HG03139 (cell line): ENCODE measurements at regions not wholly inside any gene's neighbourhood (a gene's known extent, or its start where the extent isn't known, plus 50 kb on each side); places are given as distances from the start of the nearest gene placed in this dataset.

Experiments used
- ATAC-seq: cut with Tn5 transposase; IDR thresholded peaks from one replicate; pipeline ENCODE4 v1.9.1; 2021; ENCODE audit not compliant: unreplicated experiment

DNA sequence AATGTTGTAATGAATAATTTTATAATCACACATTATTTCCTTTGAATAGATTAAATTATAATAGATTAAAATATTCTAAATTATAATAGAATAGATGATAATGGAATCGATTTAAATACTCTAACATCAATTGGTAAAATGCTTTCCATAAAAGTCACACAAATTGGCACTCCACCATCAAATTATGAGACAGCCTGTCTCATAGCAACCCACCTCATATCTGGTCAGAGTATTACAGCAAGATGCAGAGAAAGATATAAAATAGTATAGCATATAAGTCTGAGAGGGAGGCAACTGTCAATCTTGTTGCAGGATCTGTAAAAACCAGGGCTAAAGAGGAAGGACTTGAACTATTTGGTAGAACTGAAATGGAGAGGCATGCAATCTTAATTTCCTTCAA, 98.4 kb upstream of the NCKAP5 start:
- no peak for ATAC-seq

DNA sequence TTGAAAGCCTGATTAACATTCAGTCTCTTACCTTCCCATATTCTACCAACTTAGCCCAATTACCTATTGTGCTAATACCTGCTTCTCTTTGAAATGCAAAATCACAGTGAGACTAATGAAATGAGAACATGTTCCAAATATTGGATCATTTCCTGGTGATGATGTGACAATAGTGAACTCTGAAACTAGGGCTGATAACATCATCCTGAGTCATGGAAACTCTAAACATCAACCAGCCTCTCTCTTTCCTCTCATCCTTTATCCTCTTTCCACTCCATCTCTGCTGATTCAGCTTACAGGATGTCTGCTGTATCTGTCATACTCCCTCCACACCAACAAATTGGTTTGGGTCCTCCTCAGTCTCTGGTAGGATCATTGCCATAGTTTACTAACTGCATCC, 98.8 kb upstream of the NCKAP5 start:
- ATAC-seq, result no peak

DNA sequence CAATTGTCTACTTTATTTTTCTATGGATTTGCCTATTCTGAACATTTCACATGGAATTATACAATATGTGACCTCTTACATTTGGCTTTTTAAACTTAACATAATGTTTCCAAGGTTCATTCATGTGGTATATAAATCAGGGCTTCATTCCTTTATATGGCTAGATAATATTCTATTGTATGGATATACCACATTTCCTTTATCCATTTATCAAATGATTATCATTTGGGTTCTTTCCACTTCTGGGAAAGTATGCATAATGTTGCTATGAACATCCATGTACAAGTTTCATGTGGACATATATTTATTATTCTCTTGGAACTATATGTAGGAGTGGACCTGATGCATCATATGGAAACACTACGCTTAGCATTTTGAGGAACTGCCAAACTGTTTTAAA, 99.7 kb upstream of the NCKAP5 start:
- no peak for ATAC-seq

DNA sequence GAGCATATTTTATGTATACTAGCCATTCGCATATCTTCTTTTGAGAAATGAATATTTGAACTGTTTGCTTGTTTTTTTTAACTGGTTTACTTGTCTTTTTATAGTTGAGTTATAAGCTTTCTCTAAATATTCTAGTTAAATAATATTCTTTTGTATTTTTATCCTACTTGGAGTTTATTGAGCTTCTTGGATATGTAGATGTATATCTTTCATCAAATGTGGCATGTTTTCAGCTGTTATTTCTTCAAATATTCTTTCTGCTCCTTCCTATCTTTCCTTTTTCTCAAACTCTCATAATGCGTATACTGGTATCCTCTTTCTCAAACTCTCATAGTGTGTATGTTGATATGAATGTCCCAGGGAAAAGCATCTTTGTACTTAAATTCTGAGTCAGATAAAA, 100.3 kb upstream of the NCKAP5 start:
- ATAC-seq, result no peak

DNA sequence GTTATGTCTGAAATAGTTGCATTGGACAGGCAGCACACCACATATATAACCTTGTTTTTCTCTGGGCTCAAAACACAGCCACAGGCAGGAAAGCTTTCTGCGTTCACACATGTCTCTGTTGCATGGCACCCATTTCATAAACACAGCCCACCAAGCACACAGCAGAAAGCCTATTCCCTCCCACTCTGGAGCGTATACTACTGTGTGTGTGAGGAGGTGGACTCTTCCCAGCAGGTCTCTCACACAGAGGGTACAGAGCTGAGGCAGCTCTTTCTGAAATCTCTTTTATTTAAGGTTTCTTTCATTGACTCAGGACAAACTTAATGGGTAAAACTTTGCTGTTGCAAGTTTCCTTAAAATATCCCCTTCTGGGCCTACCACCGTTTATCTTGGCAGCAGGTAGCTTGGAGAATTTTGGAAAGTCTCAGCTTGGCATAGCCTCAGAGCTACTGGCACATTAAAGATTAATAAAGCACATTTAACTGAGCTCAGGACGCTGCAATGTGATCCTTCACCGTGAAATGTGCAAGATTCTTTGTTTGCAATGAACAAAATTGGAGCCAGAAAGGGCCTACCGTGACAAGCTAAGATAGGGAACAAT, 105.1 kb upstream of the NCKAP5 start:
- ATAC-seq, result no peak

DNA sequence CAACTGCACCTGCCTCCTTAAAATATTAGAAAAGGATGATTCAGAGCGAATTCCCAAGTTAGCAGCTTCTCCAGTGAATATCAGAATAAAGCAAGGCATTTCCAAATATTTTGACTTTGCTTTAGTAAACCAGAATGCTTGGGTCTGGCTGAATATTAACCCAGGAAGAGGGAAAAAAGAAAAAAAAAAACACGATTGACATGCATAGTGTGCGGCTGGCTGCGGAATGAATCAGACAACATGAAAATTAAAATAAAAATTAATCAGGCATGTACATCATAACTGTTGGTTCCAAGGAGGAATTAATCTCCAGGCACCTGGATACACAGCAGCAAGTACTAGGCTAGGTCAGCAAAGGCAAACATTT, 105.8 kb upstream of the NCKAP5 start:
- ATAC-seq, result no peak

DNA sequence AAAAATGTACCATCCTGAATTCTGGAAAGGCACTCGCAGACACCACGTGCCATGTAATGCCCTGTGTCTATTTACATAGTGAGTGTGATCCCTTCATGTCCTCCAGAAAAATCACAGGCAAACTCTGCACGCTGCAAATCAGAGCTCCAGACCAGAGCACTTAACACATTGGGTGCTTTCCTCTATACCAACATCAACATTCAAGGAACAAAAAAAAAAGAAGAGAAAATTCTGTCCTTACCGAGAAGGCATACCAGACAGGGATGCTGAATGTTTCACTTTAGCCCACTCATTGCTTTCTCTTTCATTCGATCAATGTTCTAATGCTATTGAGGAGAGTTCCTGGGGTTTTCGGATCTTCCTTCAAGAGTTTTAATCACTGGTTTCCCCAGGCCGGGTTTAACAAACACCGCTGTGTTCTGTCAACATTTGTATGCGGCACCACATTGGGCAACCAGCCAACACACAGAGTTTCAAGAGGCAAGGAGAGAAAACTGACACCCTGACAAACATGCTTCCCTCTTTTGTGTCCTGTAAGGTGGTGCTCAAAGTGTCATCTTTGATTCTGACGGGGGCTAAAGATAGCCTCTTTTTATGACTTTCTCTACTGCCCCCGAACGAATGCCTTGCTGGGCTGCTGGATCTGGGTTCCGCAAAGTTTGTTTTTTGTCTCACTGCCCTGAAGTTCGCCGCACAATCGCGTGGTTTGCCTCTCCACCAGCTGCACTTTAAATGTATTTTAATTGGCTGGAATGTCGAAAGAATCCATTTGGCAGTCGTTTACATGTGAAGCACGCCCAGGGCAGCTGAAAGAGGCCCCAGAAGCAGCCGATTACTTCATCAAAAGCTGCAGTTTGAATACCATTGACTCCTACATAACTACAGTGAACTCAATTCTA, 106.4 kb upstream of the NCKAP5 start:
- ATAC-seq, result no peak

DNA sequence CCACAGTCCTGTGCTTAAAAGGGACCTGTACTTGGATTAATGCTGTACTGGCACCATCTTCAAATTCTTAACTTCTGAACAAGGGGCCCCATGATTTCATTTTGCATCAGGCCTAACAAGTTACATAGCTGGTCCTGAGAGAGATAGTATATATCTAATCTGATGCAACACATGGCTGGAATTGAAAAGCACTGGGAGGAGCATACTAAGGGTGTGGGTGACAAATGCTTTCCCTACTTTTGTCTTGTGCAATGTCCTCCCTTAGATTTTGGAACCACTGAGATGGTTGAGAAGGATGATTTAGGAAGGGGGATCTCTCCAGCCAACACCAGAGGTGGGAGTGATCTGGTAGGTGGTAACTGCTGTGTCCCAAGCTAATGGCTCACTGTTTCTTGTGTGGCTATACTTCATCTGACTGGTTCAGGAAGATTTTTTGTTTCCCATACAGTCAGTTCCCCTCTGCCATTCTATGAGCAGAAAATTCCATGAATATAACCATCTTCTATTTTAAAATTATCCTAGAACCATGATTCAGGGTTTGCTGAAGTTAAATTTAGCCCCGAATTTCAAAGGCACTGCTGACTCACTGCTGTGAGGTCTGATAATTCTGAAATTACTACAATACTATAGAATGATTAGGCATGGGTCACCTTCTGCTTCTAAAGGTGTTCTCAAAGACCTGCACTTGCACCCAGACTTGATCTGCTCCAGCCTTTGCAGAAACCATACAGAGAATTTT, 108.3 kb upstream of the NCKAP5 start:
- no peak for ATAC-seq

DNA sequence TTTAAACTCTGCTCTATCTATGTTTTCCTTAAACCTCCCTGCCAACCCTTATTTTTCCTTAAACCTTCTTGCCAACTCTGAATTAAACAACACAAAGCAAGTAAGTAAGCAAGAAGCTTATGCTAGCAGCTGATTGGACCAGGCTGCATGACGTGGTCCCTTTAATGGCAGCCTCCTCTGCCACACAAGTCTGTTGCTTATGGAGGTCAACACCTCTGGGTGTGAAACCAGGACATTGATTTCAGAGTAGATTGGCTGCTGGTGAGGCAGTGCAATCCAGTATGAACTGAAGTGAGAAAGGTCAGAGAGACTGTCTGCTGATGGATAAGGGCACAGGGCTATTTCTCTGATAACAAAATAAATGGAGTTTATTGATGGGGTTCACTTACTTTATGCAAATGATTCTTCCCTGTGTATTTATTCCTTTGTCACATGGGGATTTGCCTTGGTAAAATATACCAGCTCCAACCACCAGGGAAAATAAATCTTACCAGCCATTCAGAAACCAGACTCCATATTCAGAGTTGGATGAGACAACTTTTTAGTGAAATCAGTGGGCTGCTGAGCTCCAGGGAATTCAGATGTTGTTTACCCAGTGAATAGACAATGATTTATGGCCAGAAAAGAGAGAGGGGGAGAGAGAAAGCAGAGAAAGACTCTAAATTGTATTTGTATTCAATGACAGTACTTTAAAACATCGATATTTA, 112.2 kb upstream of the NCKAP5 start:
- no peak for ATAC-seq

DNA sequence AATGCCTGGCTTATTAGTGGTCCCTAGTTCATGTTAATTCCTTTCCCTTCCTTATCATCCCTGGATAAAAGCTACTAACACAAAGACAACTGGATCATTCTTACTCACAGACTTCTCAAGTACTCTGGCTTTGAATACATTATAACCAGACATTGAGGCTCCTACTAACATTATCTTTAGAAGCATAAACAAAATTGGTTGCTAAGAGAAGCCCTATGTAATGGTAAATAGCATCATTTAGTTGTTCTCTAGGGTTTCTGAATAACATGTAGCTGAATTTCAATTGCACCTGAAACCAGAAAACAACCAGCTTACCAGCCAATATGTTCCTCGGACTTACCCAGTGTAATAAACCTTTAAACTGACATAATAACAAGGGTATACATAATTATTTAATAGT, 114.1 kb upstream of the NCKAP5 start:
- no peak for ATAC-seq

DNA sequence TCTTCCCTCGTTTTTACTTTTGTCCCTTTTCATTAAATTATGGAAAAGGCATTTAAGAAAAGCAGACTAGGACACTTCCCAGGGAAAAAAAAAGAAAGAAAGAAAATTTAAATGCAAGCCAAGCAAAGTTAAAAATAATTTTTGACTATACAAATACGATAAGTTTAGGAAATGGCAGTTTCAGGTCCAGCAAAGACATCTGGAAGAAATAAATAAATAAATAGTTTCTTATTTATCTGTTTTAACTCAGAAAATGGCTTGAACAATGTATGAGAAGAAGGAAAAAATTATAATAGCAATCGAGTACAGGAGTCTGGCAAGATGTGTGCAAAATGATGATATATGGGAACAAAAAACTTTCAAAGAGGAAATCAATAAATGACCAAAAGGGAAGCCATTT, 114.6 kb upstream of the NCKAP5 start:
- no peak for ATAC-seq

DNA sequence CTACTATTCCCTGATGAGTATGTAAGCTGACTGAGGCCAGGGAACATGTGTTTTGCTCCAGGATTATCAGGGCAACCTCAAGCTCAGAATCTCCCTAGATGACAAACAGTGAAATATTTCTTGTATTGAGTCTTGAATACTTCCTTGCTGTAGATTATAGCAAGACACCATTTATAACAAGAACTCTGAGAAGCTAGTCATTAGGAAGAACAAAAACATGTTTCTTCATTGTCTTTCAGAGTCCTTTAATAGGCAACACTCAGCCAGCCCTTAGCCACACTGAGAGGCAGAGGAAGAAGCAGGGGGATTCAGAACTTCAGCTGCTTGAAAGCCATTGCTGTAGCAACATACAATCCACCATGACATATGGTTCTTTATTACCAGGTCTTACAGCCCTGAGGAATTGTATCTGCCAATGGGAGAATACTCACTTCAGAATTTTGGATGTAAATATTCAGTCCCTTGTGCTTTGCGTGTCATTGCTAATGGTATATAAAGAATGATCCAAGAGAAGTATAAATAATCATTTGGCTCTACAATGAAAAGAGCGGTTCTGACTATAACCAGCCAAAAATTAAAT, 117.5 kb upstream of the NCKAP5 start:
- ATAC-seq, result no peak

DNA sequence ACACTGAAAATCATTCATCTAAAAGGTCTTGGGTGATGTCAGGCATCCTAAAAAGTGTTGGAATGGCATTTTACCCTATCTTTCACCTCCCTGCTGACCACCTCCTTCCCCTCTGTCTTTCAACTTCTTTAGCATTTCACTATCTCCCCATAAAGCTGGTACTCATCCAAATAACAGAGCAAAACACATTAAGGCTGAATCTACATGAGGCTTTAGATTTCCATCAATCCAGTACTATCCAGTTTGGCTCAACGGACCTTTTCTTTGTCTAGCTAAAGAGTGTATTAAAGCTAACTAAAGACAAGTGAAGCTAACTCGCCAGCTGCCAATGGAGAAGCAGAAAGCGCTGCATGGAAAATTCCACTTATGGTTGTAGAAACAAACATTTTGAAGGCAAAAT, 122.5 kb upstream of the NCKAP5 start:
- no peak for ATAC-seq

DNA sequence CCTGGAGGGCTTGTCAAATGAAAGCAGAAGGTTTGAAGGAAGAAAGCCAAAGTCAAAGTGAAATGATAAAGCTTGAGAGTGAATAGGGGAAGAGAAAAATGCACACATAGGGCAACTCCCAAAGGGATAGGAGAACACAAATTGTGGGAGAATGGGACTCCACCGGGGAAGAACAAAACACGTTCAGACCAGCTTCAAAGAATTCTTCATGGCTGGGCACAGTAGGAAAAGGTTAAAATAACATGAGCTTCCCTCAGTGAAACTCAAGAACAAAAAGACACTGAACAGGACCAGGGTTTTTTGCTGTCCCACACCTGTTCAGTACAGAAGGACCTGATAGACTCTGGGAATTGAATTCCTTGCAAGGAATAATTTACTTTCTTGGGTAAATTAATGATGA, 123.1 kb upstream of the NCKAP5 start:
- no peak for ATAC-seq

DNA sequence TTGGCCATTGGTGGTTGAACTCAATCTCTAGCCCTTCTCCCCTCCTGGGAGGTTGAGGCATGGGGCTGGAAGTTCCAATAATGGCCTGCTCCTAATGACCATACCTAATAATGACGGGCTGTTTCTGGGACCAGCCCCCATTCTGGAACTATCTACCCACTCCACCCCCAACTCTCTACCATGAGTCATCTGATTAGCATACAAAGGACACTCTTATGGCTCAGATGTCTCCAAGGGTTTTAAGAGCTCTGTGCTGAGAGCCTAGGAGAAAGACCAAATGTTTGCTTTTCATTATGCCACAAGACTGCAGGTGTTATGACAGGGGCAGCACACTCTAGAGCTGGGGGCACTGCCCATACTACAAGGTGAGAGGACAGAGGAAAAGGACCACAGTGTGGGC, 137.0 kb upstream of the NCKAP5 start:
- no peak for ATAC-seq

DNA sequence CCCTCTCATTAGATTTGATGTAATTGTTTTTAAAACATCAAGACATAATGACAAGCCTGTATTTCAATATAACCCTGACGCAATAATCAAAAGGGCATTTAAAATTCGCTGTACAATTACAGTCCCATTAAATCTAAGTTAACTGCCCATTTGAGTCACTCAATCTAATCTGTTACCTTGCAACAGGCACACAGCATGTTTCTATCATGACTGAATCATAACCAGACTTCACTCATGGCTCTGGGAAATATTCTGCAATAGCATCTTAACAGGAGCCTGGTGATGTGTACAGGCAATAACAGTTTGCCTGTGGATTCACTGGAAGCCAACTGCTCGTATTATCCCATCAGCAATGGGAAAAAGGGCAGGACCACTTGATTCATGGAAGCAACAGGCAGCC, 142.3 kb upstream of the NCKAP5 start:
- ATAC-seq, result no peak

DNA sequence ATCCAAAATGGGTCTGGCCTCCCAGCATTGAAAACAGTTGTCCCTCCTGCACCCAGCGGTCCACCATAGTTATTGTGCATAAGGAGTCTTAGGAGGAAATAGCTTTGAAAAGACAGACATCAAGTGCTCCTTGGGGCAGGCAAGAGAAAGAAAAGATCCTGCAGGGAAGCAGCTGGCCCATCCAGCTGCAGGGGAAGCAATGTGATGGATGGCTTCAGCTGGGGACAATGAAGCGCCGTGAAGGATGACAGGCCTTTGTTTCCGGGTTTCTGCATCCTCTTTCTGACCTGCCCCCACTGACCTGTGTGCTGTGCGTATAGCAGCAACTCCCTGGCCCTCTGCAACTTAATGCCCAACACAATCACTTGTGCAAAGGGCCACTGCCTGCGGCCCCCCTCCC, 142.9 kb upstream of the NCKAP5 start:
- no peak for ATAC-seq

DNA sequence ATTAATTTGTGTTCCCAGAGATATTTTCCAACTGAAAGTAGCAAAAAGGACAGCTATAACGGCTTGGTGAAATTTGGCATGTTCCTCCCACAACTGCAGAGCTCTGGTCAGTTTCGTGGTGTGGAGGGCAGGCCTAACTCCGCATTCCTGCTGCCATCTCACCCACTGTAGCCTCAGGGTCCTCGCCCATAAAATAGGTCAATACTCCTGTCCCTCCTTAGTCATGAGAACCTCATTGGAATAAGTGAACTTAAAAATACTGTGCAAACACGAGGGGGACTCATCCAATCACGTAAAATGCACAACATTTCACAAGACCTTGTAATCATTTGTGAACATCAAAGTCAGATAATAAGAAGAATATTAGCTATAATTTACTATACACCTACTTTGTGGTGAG, 143.5 kb upstream of the NCKAP5 start:
- ATAC-seq, result no peak

DNA sequence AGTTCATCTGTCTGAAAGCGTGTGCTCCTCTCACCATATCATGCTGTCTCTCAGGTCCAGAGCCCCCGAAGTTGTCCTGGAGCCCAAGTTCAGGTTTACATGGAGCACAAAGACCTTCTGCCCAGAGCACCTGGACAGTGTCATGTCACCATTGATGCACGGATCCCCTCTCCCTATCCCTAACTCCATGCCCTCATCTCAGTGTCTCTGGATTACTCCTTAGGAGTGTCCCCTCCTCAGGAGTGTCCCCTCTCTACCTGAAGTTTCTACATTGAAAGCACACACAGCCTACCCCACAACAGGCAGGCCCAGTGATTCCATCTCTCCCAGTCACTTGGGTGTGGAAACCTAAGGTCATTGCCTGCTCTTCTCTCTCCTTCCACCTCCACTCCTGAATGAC, 144.1 kb upstream of the NCKAP5 start:
- no peak for ATAC-seq

DNA sequence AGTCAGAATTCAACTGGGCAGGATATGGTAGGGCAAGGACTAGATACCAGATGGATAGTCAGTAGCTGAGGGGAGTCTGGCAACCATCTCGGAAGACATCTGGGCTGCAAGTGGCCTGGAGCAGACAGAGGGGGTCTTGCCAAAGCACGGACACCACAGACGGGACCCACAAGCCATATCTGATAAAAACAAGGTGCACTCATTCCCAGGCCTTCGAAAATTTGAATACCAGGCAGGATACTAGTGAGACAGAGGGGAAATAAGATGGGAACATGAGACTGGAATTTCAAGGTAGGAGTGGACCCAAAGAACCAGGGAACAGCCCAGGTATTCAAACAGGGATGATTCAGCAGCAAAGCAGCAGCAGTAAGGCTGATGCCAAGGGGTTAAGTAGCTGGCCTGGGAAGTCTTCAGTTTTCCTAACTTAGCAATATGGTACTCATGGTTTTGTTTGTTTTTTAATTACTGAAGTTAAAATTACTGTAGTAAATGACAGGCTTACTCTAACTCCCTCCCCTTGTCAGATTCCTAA, 144.9 kb upstream of the NCKAP5 start:
- no peak for ATAC-seq

DNA sequence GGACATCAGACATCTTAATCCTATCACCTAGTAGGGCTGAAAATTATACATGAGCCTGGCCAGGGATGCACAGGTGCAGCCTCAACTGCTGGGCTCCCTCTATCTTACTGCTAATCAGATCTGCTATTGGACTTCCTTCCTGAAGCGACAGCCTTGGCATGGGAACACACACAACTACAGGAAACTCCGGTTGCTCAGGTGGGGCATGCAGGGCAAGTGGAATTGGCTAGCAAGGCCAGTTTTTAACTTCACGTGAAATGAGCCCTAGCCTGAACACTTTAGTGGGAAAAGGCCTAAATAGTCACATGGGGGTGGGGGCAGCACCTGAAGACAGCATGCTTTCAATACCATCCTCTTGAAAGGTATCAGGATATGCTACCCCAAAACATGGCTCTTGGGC, 147.9 kb upstream of the NCKAP5 start:
- ATAC-seq, result no peak
